ENCODE measurements at regions not wholly inside any gene's neighbourhood (a gene's known extent, or its start where the extent isn't known, plus 50 kb on each side); places are given as distances from the start of the nearest gene placed in this dataset.

GRCh38 chr14:59026081-59026480 lies 162.4 kb upstream of the DAAM1 start:
- TF ChIP-seq CTCF (IDR thresholded peaks at IDR 0.05) (no peak), POLR2AphosphoS5 (IDR thresholded peaks at IDR 0.05) (no peak), POLR2A (IDR thresholded peaks at IDR 0.05) (no peak)
